ENCODE measurements at regions not wholly inside any gene's neighbourhood (a gene's known extent, or its start where the extent isn't known, plus 50 kb on each side); places are given as distances from the start of the nearest gene placed in this dataset.

- H3K79me2 ChIP-seq (ENCODE audit: insufficient read depth): no peaks in the 10 kb centered on the region
- no peak for DNase-seq
These were observed 119.0 kb downstream of the AGTR2 start for GRCh38 chrX:116289592-116289991.

GRCh38 chrX:116290359-116290758, 119.8 kb downstream of the AGTR2 start:
- no peak for DNase-seq
- WGBS (ENCODE audit: low lambda C conversion rate): 0% methylated on average over 1 of the region's 1 CpG
- no peaks in the 10 kb centered on the region for H3K4me1 ChIP-seq (ENCODE audit: control insufficient read depth in 1 of 2, insufficient read depth in 2 of 2, low read depth in 1 of 2, low read length in 1 of 2)
- ChIA-PET POLR2A (no interaction called here), CTCF (interaction anchor here (1.1 kb wide), 1 partner anchor 8 kb away, joined by 3 read pairs; no protein-coding TSS in a partner anchor)
- no peak overlapping the region for H3K4me3 ChIP-seq (ENCODE audit: low read depth in 2 of 2, low read length in 1 of 2)
- H3K9me2 ChIP-seq: no peaks in the 10 kb centered on the region
- H3K4me2 ChIP-seq: no peak overlapping the region
- H3K27ac ChIP-seq (ENCODE audit: low read depth in 2 of 2, low read length in 1 of 2): no peak overlapping the region
- no peaks in the 10 kb centered on the region for H3F3A ChIP-seq (replicated peaks; ENCODE audit: insufficient read depth)
- no peak overlapping the region for H3K9ac ChIP-seq
- H3K79me2 ChIP-seq (ENCODE audit: insufficient read depth): no peaks in the 10 kb centered on the region
- no peaks in the 10 kb centered on the region for H3K27me3 ChIP-seq (ENCODE audit: insufficient read depth)
- no peaks in the 10 kb centered on the region for H3K36me3 ChIP-seq (replicated peaks in 1 of 2; ENCODE audit: control insufficient read depth in 1 of 2, insufficient read depth in 2 of 2, low read length in 1 of 2)
- H4K20me1 ChIP-seq (ENCODE audit: insufficient read depth): no peaks in the 10 kb centered on the region
- H2AFZ ChIP-seq (ENCODE audit: low read depth): no peak overlapping the region
- no peaks in the 10 kb centered on the region for H3K9me3 ChIP-seq
- TF ChIP-seq SMC3 (IDR thresholded peaks at IDR 0.05; ENCODE audit: low read depth, low read length): no peak
- no peak for TF ChIP-seq GATA2 (CRISPR knock-in tag; IDR thresholded peaks at IDR 0.05)
- TF ChIP-seq TAF1 (IDR thresholded peaks at IDR 0.05; ENCODE audit: borderline replicate concordance, low read depth, low read length): no peak
- TF ChIP-seq MEF2A (IDR thresholded peaks at IDR 0.05; ENCODE audit: borderline replicate concordance, low read depth): no peak
- no peak for TF ChIP-seq MAX (IDR thresholded peaks at IDR 0.05; ENCODE audit: low read depth)
- TF ChIP-seq TEAD4 (IDR thresholded peaks at IDR 0.05; ENCODE audit: borderline replicate concordance, insufficient read depth): no peak
- no peak for TF ChIP-seq EP300 (IDR thresholded peaks at IDR 0.05; ENCODE audit: borderline replicate concordance in 1 of 2, low read depth in 1 of 2, low read length in 1 of 2)
- no peak for TF ChIP-seq USF2 (IDR thresholded peaks at IDR 0.05; ENCODE audit: borderline replicate concordance, low read depth, low read length)
- TF ChIP-seq POLR2AphosphoS5 (IDR thresholded peaks at IDR 0.05; ENCODE audit: low read depth, low read length): no peak
- TF ChIP-seq NRF1 (IDR thresholded peaks at IDR 0.05; ENCODE audit: low read depth, low read length): no peak
- TF ChIP-seq ELF1 (IDR thresholded peaks at IDR 0.05): no peak
- no peak for TF ChIP-seq PBX3 (IDR thresholded peaks at IDR 0.05)
- no peak for TF ChIP-seq RFX5 (IDR thresholded peaks at IDR 0.05; ENCODE audit: low read length)

More at GRCh38 chrX:116289592-116289991, 119.0 kb downstream of the AGTR2 start:
- CTCF ChIA-PET: interaction anchor here (0.7 kb wide), 1 partner anchor 10 kb away, joined by 3 read pairs; no protein-coding TSS in a partner anchor
- Histone ChIP-seq H3K4me3 (ENCODE audit: low read depth in 2 of 2, low read length in 1 of 2) (no peak overlapping the region), H3K9me2 (no peaks in the 10 kb centered on the region), H2AFZ (ENCODE audit: low read depth) (no peak overlapping the region), H3K9ac (no peak overlapping the region), H3F3A (replicated peaks; ENCODE audit: insufficient read depth) (no peaks in the 10 kb centered on the region), H3K36me3 (replicated peaks in 1 of 2; ENCODE audit: control insufficient read depth in 1 of 2, insufficient read depth in 2 of 2, low read length in 1 of 2) (no peaks in the 10 kb centered on the region), H3K4me2 (no peak overlapping the region), H3K27me3 (ENCODE audit: insufficient read depth) (no peaks in the 10 kb centered on the region), H4K20me1 (ENCODE audit: insufficient read depth) (no peaks in the 10 kb centered on the region), H3K9me3 (no peaks in the 10 kb centered on the region), H3K27ac (ENCODE audit: low read depth in 2 of 2, low read length in 1 of 2) (no peak overlapping the region), H3K4me1 (ENCODE audit: control insufficient read depth in 1 of 2, insufficient read depth in 2 of 2, low read depth in 1 of 2, low read length in 1 of 2) (no peaks in the 10 kb centered on the region)
- POLR2A ChIA-PET: no interaction called here
- TF ChIP-seq GABPA (IDR thresholded peaks at IDR 0.05; ENCODE audit: low read depth) (no peak), MAX (IDR thresholded peaks at IDR 0.05; ENCODE audit: low read depth) (no peak), TCF12 (IDR thresholded peaks at IDR 0.05) (no peak), GATA2 (CRISPR knock-in tag; IDR thresholded peaks at IDR 0.05) (no peak), YY1 (IDR thresholded peaks at IDR 0.05; ENCODE audit: low read depth) (no peak), RXRA (IDR thresholded peaks at IDR 0.05; ENCODE audit: borderline replicate concordance, low read depth) (no peak), NFIC (IDR thresholded peaks at IDR 0.05; ENCODE audit: borderline replicate concordance) (no peak), ZBTB33 (IDR thresholded peaks at IDR 0.05; ENCODE audit: borderline replicate concordance, low read depth) (no peak), USF2 (IDR thresholded peaks at IDR 0.05; ENCODE audit: borderline replicate concordance, low read depth, low read length) (no peak), FOSL2 (IDR thresholded peaks at IDR 0.05; ENCODE audit: borderline replicate concordance, low read depth) (no peak)

Data from SK-N-SH (cell line).